Upper lobe of left lung (tissue), 4 donors: ENCODE measurements at regions not wholly inside any gene's neighbourhood (a gene's known extent, or its start where the extent isn't known, plus 50 kb on each side); places are given as distances from the start of the nearest gene placed in this dataset.

Source experiments
- EP300 ChIP-seq, 4 donors: sonication (generic); formaldehyde crosslinking; IDR thresholded peaks; one replicate each; pipeline ENCODE4 v1.5.1; 2017; ENCODE audit warnings: antibody characterized with exemption in 4 of 4, control low read depth in 2 of 4
- POLR2A ChIP-seq, 4 donors: fragments of 450-650 bp; IDR thresholded peaks; one replicate each; pipeline ENCODE4 v1.5.1; 2016 to 2017; ENCODE audit warnings: antibody characterized with exemption in 4 of 4, mild to moderate bottlenecking in 2 of 4
- TF ChIP-seq, protein P1 (sequence below), 6 experiments: fragments of 450-650 bp in 4 of 6; fragments of 200-600 bp in 2 of 6; sonication (generic) in 2 of 6; IDR thresholded peaks; one replicate each; pipeline ENCODE4 v1.5.1; 2016 to 2019; ENCODE audit warnings: antibody characterized with exemption in 6 of 6

DNA sequence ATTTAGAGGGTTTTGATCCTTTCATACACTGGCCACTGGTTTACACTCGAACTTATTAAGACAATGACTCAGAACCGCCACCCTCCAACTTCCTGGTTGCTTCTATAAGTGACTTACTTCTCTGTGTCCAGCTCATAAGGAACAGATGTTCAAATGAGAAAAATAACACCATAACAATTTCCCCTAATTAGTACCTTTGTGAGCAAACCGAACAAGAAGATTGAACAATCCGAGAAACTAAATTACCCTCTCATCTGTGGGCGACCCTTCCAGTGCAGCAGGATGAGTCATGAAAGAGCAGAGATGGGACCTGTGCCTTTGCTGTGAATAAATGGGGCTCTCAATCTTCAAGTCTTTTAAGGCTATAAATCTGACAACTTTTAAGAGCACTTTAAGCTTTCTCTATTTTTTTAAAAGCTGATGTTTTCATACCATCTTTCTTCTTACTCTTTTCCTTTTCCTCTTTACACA, 146.8 kb upstream of the RASSF8 start:
- TF ChIP-seq, protein P1, sequence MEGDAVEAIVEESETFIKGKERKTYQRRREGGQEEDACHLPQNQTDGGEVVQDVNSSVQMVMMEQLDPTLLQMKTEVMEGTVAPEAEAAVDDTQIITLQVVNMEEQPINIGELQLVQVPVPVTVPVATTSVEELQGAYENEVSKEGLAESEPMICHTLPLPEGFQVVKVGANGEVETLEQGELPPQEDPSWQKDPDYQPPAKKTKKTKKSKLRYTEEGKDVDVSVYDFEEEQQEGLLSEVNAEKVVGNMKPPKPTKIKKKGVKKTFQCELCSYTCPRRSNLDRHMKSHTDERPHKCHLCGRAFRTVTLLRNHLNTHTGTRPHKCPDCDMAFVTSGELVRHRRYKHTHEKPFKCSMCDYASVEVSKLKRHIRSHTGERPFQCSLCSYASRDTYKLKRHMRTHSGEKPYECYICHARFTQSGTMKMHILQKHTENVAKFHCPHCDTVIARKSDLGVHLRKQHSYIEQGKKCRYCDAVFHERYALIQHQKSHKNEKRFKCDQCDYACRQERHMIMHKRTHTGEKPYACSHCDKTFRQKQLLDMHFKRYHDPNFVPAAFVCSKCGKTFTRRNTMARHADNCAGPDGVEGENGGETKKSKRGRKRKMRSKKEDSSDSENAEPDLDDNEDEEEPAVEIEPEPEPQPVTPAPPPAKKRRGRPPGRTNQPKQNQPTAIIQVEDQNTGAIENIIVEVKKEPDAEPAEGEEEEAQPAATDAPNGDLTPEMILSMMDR (IDR thresholded peaks at IDR 0.05) = no peak
- TF ChIP-seq POLR2A (IDR thresholded peaks at IDR 0.05) (no peak), EP300 (IDR thresholded peaks at IDR 0.05) (no peak)
